ENCODE measurements at regions not wholly inside any gene's neighbourhood (a gene's known extent, or its start where the extent isn't known, plus 50 kb on each side); places are given as distances from the start of the nearest gene placed in this dataset.

- Histone ChIP-seq H3K9me3 (ENCODE audit: insufficient read depth, low read depth, low read length) (no peaks in the 10 kb centered on the region), H2AFZ (ENCODE audit: insufficient read depth, low read length, poor library complexity) (no peak overlapping the region), H2BK12ac (ENCODE audit: low read length) (no peak overlapping the region), H3K27ac (ENCODE audit: low read depth, low read length) (no peak overlapping the region), H4K91ac (ENCODE audit: low read depth, low read length) (no peak overlapping the region), H3K27me3 (ENCODE audit: insufficient read depth, low read length) (no peaks in the 10 kb centered on the region), H3K18ac (ENCODE audit: low read length) (no peak overlapping the region), H3K14ac (ENCODE audit: low read length) (no peak overlapping the region), H3K23ac (ENCODE audit: low read length) (no peak overlapping the region), H3K4me2 (ENCODE audit: low read length) (no peak overlapping the region), H3K4me3 (ENCODE audit: low read depth, low read length) (no peak overlapping the region), H3K4ac (ENCODE audit: low read depth, low read length) (no peak overlapping the region), H3K36me3 (ENCODE audit: control insufficient read depth in 1 of 2, insufficient read depth in 2 of 2, low read length in 2 of 2) (no peaks in the 10 kb centered on the region), H2BK120ac (ENCODE audit: insufficient read depth, low read length, poor library complexity) (no peak overlapping the region), H4K8ac (ENCODE audit: low read depth, low read length) (no peak overlapping the region), H3K4me1 (ENCODE audit: control insufficient read depth in 1 of 2, insufficient read depth in 2 of 2, low read length in 2 of 2) (no peaks in the 10 kb centered on the region), H3K79me1 (ENCODE audit: low read length) (no peaks in the 10 kb centered on the region), H2BK5ac (ENCODE audit: low read depth, low read length, poor library complexity) (no peak overlapping the region), H4K12ac (ENCODE audit: low read depth, low read length) (no peak overlapping the region), H3K9ac (ENCODE audit: low read length) (no peak overlapping the region), H2AK5ac (ENCODE audit: low read length) (no peak overlapping the region), H3K79me2 (ENCODE audit: control insufficient read depth, insufficient read depth, low read length, poor library complexity) (no peaks in the 10 kb centered on the region)
- WGBS (ENCODE audit: extremely low coverage, insufficient coverage, insufficient read length): no CpG with 5 or more reads among the region's 3 CpGs
- DNase-seq: no peak
These were observed 245.0 kb downstream of the KCNJ2 start for GRCh38 chr17:70414300-70414699.

- H2AFZ ChIP-seq (ENCODE audit: insufficient read depth, low read length, poor library complexity): no peak overlapping the region
- peak; percentile 74 to 85 for DNase-seq
- no peak overlapping the region for H3K4me2 ChIP-seq (ENCODE audit: low read length)
- no peaks in the 10 kb centered on the region for H3K27me3 ChIP-seq (ENCODE audit: insufficient read depth, low read length)
- H3K9ac ChIP-seq (ENCODE audit: low read length): no peak overlapping the region
- no peak overlapping the region for H4K12ac ChIP-seq (ENCODE audit: low read depth, low read length)
- H2BK12ac ChIP-seq (ENCODE audit: low read length): no peak overlapping the region
- H3K14ac ChIP-seq (ENCODE audit: low read length): no peak overlapping the region
- H3K27ac ChIP-seq (ENCODE audit: low read depth, low read length): no peak overlapping the region
- H3K23ac ChIP-seq (ENCODE audit: low read length): no peak overlapping the region
- H2BK5ac ChIP-seq (ENCODE audit: low read depth, low read length, poor library complexity): no peak overlapping the region
- H3K4me1 ChIP-seq (ENCODE audit: control insufficient read depth in 1 of 2, insufficient read depth in 2 of 2, low read length in 2 of 2): peaks cover 0 to 8% of the 10 kb centered on the region in 2 experiments
- no peak overlapping the region for H3K18ac ChIP-seq (ENCODE audit: low read length)
- H3K4me3 ChIP-seq (ENCODE audit: low read depth, low read length): no peak overlapping the region
- H3K79me2 ChIP-seq (ENCODE audit: control insufficient read depth, insufficient read depth, low read length, poor library complexity): no peaks in the 10 kb centered on the region
- H3K36me3 ChIP-seq (ENCODE audit: control insufficient read depth in 1 of 2, insufficient read depth in 2 of 2, low read length in 2 of 2): no peaks in the 10 kb centered on the region
- H3K79me1 ChIP-seq (ENCODE audit: low read length): peaks cover 2% of the 10 kb centered on the region
- no peak overlapping the region for H4K91ac ChIP-seq (ENCODE audit: low read depth, low read length)
- no peak overlapping the region for H2AK5ac ChIP-seq (ENCODE audit: low read length)
- no peaks in the 10 kb centered on the region for H3K9me3 ChIP-seq (ENCODE audit: insufficient read depth, low read depth, low read length)
- H3K4ac ChIP-seq (ENCODE audit: low read depth, low read length): no peak overlapping the region
- no peak overlapping the region for H2BK120ac ChIP-seq (ENCODE audit: insufficient read depth, low read length, poor library complexity)
- no peak overlapping the region for H4K8ac ChIP-seq (ENCODE audit: low read depth, low read length)
- WGBS (ENCODE audit: extremely low coverage, insufficient coverage, insufficient read length): no CpG with 5 or more reads among the region's 2 CpGs
These were observed 251.6 kb downstream of the KCNJ2 start for GRCh38 chr17:70420861-70421445.

DNA sequence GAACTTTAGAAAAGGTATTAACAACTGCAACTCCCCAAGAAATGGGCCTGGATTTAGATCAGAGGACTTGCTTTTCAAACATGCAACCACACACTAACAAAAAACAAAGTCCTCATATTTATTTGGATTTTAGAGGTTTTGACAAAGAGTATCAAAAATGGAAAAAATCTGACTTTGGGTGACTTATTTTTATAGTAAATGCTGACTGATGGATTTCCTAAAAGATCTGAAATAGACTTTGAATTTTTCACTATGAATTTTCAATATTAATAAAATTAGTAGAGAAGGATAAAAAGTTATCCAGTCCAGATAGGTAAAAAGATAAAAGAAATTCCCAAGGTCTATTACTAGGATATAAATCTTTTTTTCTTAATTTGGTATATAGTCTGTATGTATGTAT, 253.5 kb downstream of the KCNJ2 start:
- Histone ChIP-seq H3K23ac (ENCODE audit: low read length) (no peak overlapping the region), H3K27ac (ENCODE audit: low read depth, low read length) (no peak overlapping the region), H2BK12ac (ENCODE audit: low read length) (no peak overlapping the region), H3K79me1 (ENCODE audit: low read length) (peaks cover 2% of the 10 kb centered on the region), H2AFZ (ENCODE audit: insufficient read depth, low read length, poor library complexity) (no peak overlapping the region), H3K4me2 (ENCODE audit: low read length) (no peak overlapping the region), H3K9me3 (ENCODE audit: insufficient read depth, low read depth, low read length) (no peaks in the 10 kb centered on the region), H2BK5ac (ENCODE audit: low read depth, low read length, poor library complexity) (no peak overlapping the region), H3K79me2 (ENCODE audit: control insufficient read depth, insufficient read depth, low read length, poor library complexity) (no peaks in the 10 kb centered on the region), H3K4me3 (ENCODE audit: low read depth, low read length) (no peak overlapping the region), H3K4ac (ENCODE audit: low read depth, low read length) (no peak overlapping the region), H3K36me3 (ENCODE audit: control insufficient read depth in 1 of 2, insufficient read depth in 2 of 2, low read length in 2 of 2) (no peaks in the 10 kb centered on the region), H4K12ac (ENCODE audit: low read depth, low read length) (no peak overlapping the region), H2AK5ac (ENCODE audit: low read length) (no peak overlapping the region), H3K27me3 (ENCODE audit: insufficient read depth, low read length) (no peaks in the 10 kb centered on the region), H3K18ac (ENCODE audit: low read length) (no peak overlapping the region), H4K91ac (ENCODE audit: low read depth, low read length) (no peak overlapping the region), H3K4me1 (ENCODE audit: control insufficient read depth in 1 of 2, insufficient read depth in 2 of 2, low read length in 2 of 2) (peaks cover 0 to 8% of the 10 kb centered on the region in 2 experiments), H3K14ac (ENCODE audit: low read length) (no peak overlapping the region), H4K8ac (ENCODE audit: low read depth, low read length) (no peak overlapping the region), H3K9ac (ENCODE audit: low read length) (no peak overlapping the region), H2BK120ac (ENCODE audit: insufficient read depth, low read length, poor library complexity) (no peak overlapping the region)
- no peak for DNase-seq

GRCh38 chr17:70423562-70423961, 254.2 kb downstream of the KCNJ2 start:
- Histone ChIP-seq H3K9me3 (ENCODE audit: insufficient read depth, low read depth, low read length) (no peaks in the 10 kb centered on the region), H2BK120ac (ENCODE audit: insufficient read depth, low read length, poor library complexity) (no peak overlapping the region), H3K27ac (ENCODE audit: low read depth, low read length) (no peak overlapping the region), H4K12ac (ENCODE audit: low read depth, low read length) (no peak overlapping the region), H2AK5ac (ENCODE audit: low read length) (no peak overlapping the region), H3K4me2 (ENCODE audit: low read length) (no peak overlapping the region), H3K36me3 (ENCODE audit: control insufficient read depth in 1 of 2, insufficient read depth in 2 of 2, low read length in 2 of 2) (no peaks in the 10 kb centered on the region), H3K27me3 (ENCODE audit: insufficient read depth, low read length) (no peaks in the 10 kb centered on the region), H3K14ac (ENCODE audit: low read length) (no peak overlapping the region), H2BK12ac (ENCODE audit: low read length) (no peak overlapping the region), H3K23ac (ENCODE audit: low read length) (no peak overlapping the region), H3K9ac (ENCODE audit: low read length) (no peak overlapping the region), H3K79me2 (ENCODE audit: control insufficient read depth, insufficient read depth, low read length, poor library complexity) (no peaks in the 10 kb centered on the region), H3K18ac (ENCODE audit: low read length) (no peak overlapping the region), H3K4me1 (ENCODE audit: control insufficient read depth in 1 of 2, insufficient read depth in 2 of 2, low read length in 2 of 2) (peaks cover 0 to 8% of the 10 kb centered on the region in 2 experiments), H3K79me1 (ENCODE audit: low read length) (peaks cover 2% of the 10 kb centered on the region), H2AFZ (ENCODE audit: insufficient read depth, low read length, poor library complexity) (no peak overlapping the region), H4K8ac (ENCODE audit: low read depth, low read length) (no peak overlapping the region), H4K91ac (ENCODE audit: low read depth, low read length) (no peak overlapping the region), H2BK5ac (ENCODE audit: low read depth, low read length, poor library complexity) (no peak overlapping the region), H3K4ac (ENCODE audit: low read depth, low read length) (no peak overlapping the region), H3K4me3 (ENCODE audit: low read depth, low read length) (no peak overlapping the region)
- peak in 1 of 2 donors; percentile 33 for DNase-seq
- no CpG with 5 or more reads among the region's 2 CpGs for WGBS (ENCODE audit: extremely low coverage, insufficient coverage, insufficient read length)
